ENCODE measurements at regions not wholly inside any gene's neighbourhood (a gene's known extent, or its start where the extent isn't known, plus 50 kb on each side); places are given as distances from the start of the nearest gene placed in this dataset.

DNA sequence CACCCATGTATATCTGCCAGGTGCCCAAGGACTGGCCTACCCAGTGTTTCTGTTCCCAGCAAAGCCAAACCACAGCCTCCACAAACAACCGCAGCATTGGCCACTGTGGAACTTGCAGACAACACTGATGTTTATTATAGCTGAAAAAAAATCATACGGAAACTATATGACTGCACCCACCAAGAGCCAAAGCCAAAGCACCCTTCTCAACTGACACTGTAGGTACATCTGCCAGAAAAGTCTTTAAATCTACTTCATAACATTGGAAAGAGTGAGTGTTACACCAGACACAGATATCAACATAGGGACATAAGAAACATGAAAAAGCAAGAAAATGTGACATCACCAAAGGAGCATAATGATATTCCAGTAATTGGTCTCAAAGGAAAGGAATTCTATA lies 428.0 kb downstream of the PSAT1 start:
- TF ChIP-seq BHLHE40 (IDR thresholded peaks at IDR 0.05; ENCODE audit: low read depth, low read length) (no peak), MAX (IDR thresholded peaks at IDR 0.05) (no peak), NFE2L2 (conservative IDR thresholded peaks at IDR 0.05; ENCODE audit: low read length) (no peak), KDM1A (IDR thresholded peaks at IDR 0.05; ENCODE audit: low read depth) (no peak)
- TF ChIP-seq, protein P1, sequence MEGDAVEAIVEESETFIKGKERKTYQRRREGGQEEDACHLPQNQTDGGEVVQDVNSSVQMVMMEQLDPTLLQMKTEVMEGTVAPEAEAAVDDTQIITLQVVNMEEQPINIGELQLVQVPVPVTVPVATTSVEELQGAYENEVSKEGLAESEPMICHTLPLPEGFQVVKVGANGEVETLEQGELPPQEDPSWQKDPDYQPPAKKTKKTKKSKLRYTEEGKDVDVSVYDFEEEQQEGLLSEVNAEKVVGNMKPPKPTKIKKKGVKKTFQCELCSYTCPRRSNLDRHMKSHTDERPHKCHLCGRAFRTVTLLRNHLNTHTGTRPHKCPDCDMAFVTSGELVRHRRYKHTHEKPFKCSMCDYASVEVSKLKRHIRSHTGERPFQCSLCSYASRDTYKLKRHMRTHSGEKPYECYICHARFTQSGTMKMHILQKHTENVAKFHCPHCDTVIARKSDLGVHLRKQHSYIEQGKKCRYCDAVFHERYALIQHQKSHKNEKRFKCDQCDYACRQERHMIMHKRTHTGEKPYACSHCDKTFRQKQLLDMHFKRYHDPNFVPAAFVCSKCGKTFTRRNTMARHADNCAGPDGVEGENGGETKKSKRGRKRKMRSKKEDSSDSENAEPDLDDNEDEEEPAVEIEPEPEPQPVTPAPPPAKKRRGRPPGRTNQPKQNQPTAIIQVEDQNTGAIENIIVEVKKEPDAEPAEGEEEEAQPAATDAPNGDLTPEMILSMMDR (IDR thresholded peaks at IDR 0.05) = no peak
